ENCODE measurements at regions not wholly inside any gene's neighbourhood (a gene's known extent, or its start where the extent isn't known, plus 50 kb on each side); places are given as distances from the start of the nearest gene placed in this dataset.

GRCh38 chr1:157404063-157404501 is 148.2 kb downstream of the FCRL5 start:
- TF ChIP-seq EP300 (IDR thresholded peaks at IDR 0.05) = no peak
- TF ChIP-seq CTCF (IDR thresholded peaks at IDR 0.05) = no peak
- TF ChIP-seq POLR2A (IDR thresholded peaks at IDR 0.05) = no peak
- no peak for DNase-seq (ENCODE audit: low spot score in 2 of 2)
- H3K27me3 ChIP-seq = no peaks in the 10 kb centered on the region
- H3K36me3 ChIP-seq = no peaks in the 10 kb centered on the region
- H3K9me3 ChIP-seq = no peaks in the 10 kb centered on the region
- H3K4me3 ChIP-seq = no peak overlapping the region
- H3K4me1 ChIP-seq = no peaks in the 10 kb centered on the region
- WGBS, 2 donors = 52 to 66% methylated on average over 3 of the region's 3 CpGs
- H3K27ac ChIP-seq = no peak overlapping the region

- WGBS, 2 donors = 50 to 100% methylated on average over 1 of the region's 1 CpG
Observed at GRCh38 chr1:157403608-157404007, 148.7 kb downstream of the FCRL5 start.

GRCh38 chr1:157403203-157403602 is 149.1 kb downstream of the FCRL5 start:
- Histone ChIP-seq H3K27me3 (no peaks in the 10 kb centered on the region), H3K4me1 (no peaks in the 10 kb centered on the region), H3K27ac (no peak overlapping the region), H3K4me3 (no peak overlapping the region), H3K9me3 (no peaks in the 10 kb centered on the region), H3K36me3 (no peaks in the 10 kb centered on the region)
- DNase-seq (ENCODE audit: low spot score in 2 of 2) = no peak
- 36 to 38% methylated on average over 3 to 6 of the region's 6 CpGs for WGBS, 2 donors
- no peak for TF ChIP-seq EP300 (IDR thresholded peaks at IDR 0.05)
- no peak for TF ChIP-seq POLR2A (IDR thresholded peaks at IDR 0.05)
- TF ChIP-seq CTCF (IDR thresholded peaks at IDR 0.05) = no peak

More at GRCh38 chr1:157403608-157404007, 148.7 kb downstream of the FCRL5 start:
- Histone ChIP-seq H3K4me3 (no peak overlapping the region), H3K9me3 (no peaks in the 10 kb centered on the region), H3K27me3 (no peaks in the 10 kb centered on the region), H3K4me1 (no peaks in the 10 kb centered on the region), H3K27ac (no peak overlapping the region), H3K36me3 (no peaks in the 10 kb centered on the region)
- no peak for DNase-seq (ENCODE audit: low spot score in 2 of 2)
- TF ChIP-seq CTCF (IDR thresholded peaks at IDR 0.05) (no peak), POLR2A (IDR thresholded peaks at IDR 0.05) (no peak), EP300 (IDR thresholded peaks at IDR 0.05) (no peak)

- 50 to 56% methylated on average over 6 of the region's 6 CpGs for WGBS, 2 donors
Observed at GRCh38 chr1:157400766-157401165, 151.5 kb downstream of the FCRL5 start.

GRCh38 chr1:157399984-157400382 is 152.3 kb downstream of the FCRL5 start:
- Histone ChIP-seq H3K9me3 (no peaks in the 10 kb centered on the region), H3K36me3 (no peaks in the 10 kb centered on the region), H3K4me3 (no peak overlapping the region), H3K27ac (no peak overlapping the region), H3K4me1 (no peaks in the 10 kb centered on the region), H3K27me3 (no peaks in the 10 kb centered on the region)
- 40 to 48% methylated on average over 1 of the region's 1 CpG for WGBS, 2 donors
- TF ChIP-seq POLR2A (IDR thresholded peaks at IDR 0.05) (no peak), CTCF (IDR thresholded peaks at IDR 0.05) (no peak), EP300 (IDR thresholded peaks at IDR 0.05) (no peak)
- no peak for DNase-seq (ENCODE audit: low spot score in 2 of 2)

More at GRCh38 chr1:157400766-157401165, 151.5 kb downstream of the FCRL5 start:
- Histone ChIP-seq H3K27me3 (no peaks in the 10 kb centered on the region), H3K27ac (no peak overlapping the region), H3K36me3 (no peaks in the 10 kb centered on the region), H3K9me3 (no peaks in the 10 kb centered on the region), H3K4me3 (no peak overlapping the region), H3K4me1 (no peaks in the 10 kb centered on the region)
- TF ChIP-seq POLR2A (IDR thresholded peaks at IDR 0.05) = no peak
- TF ChIP-seq EP300 (IDR thresholded peaks at IDR 0.05) = no peak
- no peak for TF ChIP-seq CTCF (IDR thresholded peaks at IDR 0.05)
- DNase-seq (ENCODE audit: low spot score in 2 of 2) = no peak

Measured in tibial nerve (tissue), 4 donors.